ENCODE measurements at regions not wholly inside any gene's neighbourhood (a gene's known extent, or its start where the extent isn't known, plus 50 kb on each side); places are given as distances from the start of the nearest gene placed in this dataset.

DNA sequence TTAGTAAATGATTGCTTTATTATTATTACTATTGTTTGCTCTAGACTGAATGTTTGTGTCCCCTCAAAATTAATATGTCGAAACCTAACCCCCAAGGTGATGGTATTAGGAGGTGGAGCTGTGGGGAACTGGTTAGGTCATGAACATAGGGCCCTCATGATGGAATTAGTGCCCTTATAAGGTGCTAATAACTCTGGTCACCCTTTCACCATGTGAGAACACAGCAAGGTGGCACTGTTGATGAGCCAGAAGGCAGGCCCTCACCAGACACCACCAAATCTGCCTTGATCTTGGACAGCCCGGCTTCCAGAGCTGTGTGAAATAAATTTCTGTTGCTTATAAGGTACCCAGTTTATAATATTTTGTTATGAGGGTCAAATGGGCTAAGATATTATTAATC is 95.8 kb downstream of the BDNF start:
- Histone ChIP-seq H3K27me3 (ENCODE audit: control insufficient read depth, insufficient read depth, low read length) (no peaks in the 10 kb centered on the region), H3K27ac (ENCODE audit: low read depth, low read length) (no peak overlapping the region), H3K4me3 (ENCODE audit: low read depth, low read length) (no peak overlapping the region), H3K9me3 (ENCODE audit: control insufficient read depth, insufficient read depth, low read length) (no peaks in the 10 kb centered on the region)
- POLR2A ChIA-PET: no interaction called here
- DNase-seq (ENCODE audit: low read depth, low spot score): no peak
- TF ChIP-seq, protein P1, sequence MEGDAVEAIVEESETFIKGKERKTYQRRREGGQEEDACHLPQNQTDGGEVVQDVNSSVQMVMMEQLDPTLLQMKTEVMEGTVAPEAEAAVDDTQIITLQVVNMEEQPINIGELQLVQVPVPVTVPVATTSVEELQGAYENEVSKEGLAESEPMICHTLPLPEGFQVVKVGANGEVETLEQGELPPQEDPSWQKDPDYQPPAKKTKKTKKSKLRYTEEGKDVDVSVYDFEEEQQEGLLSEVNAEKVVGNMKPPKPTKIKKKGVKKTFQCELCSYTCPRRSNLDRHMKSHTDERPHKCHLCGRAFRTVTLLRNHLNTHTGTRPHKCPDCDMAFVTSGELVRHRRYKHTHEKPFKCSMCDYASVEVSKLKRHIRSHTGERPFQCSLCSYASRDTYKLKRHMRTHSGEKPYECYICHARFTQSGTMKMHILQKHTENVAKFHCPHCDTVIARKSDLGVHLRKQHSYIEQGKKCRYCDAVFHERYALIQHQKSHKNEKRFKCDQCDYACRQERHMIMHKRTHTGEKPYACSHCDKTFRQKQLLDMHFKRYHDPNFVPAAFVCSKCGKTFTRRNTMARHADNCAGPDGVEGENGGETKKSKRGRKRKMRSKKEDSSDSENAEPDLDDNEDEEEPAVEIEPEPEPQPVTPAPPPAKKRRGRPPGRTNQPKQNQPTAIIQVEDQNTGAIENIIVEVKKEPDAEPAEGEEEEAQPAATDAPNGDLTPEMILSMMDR (IDR thresholded peaks at IDR 0.05; ENCODE audit: low read depth, low read length): no peak
- CTCF ChIA-PET: no interaction called here

DNA sequence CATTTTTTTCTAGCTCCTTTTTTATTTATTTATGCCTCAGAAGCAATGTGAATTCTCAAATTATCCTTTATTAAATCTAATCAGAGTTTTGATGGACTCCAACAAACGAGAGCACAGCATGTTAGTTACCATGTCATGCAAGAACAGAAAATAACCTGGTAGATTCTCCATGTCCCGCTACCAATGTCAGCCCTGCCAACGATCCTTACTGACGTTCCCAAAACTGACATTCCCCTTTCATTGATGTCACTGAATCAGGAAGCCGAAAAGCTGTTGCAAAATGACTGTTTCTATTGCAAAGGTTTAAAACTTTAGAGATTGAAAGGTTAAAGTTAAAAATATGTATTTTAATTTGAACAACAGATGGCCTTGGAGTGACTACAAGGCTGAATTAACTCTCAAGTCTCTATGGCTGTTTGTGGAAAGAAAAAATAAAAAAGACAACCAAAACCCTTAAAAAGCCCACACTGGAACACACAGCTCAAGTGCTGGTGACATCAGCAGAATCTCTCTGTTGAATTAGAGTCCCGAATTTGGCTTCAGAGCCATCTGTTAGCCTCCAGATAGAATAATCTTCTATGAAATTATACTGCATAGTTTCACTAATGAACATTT is 96.8 kb downstream of the BDNF start:
- TF ChIP-seq, protein P1 (IDR thresholded peaks at IDR 0.05; ENCODE audit: low read depth, low read length): no peak

DNA sequence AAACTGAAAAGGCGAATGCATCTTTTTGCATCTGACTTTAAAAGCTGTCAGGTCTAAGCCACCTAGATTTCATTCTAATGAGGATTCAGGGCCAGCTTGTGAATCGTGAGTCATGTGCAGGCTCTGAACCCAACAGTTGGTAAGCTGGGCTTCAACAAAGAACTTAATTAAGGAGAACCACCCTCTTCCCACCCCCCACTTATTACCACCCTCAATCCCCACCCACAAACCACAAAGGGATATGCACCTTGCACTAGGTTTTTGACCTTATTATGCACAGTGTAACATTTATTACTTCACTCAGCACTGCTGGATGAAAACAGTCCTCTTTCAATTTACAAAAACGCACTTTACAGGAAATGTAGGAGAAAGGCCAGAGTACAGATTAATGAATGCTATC is 94.1 kb upstream of the LIN7C start:
- H3K4me3 ChIP-seq (ENCODE audit: low read depth, low read length): no peak overlapping the region
- TF ChIP-seq, protein P1 (IDR thresholded peaks at IDR 0.05; ENCODE audit: low read depth, low read length): no peak
- H3K27ac ChIP-seq (ENCODE audit: low read depth, low read length): no peak overlapping the region
- no peak for DNase-seq (ENCODE audit: low read depth, low spot score)
- POLR2A ChIA-PET: no interaction called here
- no peaks in the 10 kb centered on the region for H3K27me3 ChIP-seq (ENCODE audit: control insufficient read depth, insufficient read depth, low read length)
- CTCF ChIA-PET: no interaction called here
- no peaks in the 10 kb centered on the region for H3K9me3 ChIP-seq (ENCODE audit: control insufficient read depth, insufficient read depth, low read length)

More for the DNA sequence above, 96.8 kb downstream of the BDNF start:
- POLR2A ChIA-PET: no interaction called here
- CTCF ChIA-PET: no interaction called here
- Histone ChIP-seq H3K9me3 (ENCODE audit: control insufficient read depth, insufficient read depth, low read length) (no peaks in the 10 kb centered on the region), H3K4me3 (ENCODE audit: low read depth, low read length) (no peak overlapping the region), H3K27ac (ENCODE audit: low read depth, low read length) (no peak overlapping the region), H3K27me3 (ENCODE audit: control insufficient read depth, insufficient read depth, low read length) (no peaks in the 10 kb centered on the region)
- no peak for DNase-seq (ENCODE audit: low read depth, low spot score)

DNA sequence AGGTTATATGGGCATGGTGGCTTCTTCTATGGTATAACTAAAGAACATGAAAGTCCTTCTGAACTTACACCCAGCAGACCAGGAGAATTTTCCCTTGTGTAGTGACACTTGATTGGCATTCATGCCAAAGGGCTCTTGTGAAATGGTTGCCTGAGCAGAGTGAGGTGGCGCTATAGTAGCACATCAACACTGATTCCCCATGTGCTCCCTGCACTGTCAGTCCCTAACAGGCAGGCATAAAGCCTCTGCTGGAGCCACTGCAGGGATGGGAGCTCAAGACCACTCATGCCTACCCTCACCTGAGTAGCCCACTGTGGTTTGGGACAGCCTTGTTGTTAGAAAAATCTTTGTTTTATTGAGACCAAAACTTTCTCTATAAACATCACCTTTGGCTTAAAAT is 92.6 kb upstream of the LIN7C start:
- CTCF ChIA-PET: no interaction called here
- TF ChIP-seq, protein P1 (IDR thresholded peaks at IDR 0.05; ENCODE audit: low read depth, low read length): no peak
- H3K27ac ChIP-seq (ENCODE audit: low read depth, low read length): no peak overlapping the region
- DNase-seq (ENCODE audit: low read depth, low spot score): no peak
- no peaks in the 10 kb centered on the region for H3K9me3 ChIP-seq (ENCODE audit: control insufficient read depth, insufficient read depth, low read length)
- POLR2A ChIA-PET: no interaction called here
- H3K4me3 ChIP-seq (ENCODE audit: low read depth, low read length): no peak overlapping the region
- no peaks in the 10 kb centered on the region for H3K27me3 ChIP-seq (ENCODE audit: control insufficient read depth, insufficient read depth, low read length)

DNA sequence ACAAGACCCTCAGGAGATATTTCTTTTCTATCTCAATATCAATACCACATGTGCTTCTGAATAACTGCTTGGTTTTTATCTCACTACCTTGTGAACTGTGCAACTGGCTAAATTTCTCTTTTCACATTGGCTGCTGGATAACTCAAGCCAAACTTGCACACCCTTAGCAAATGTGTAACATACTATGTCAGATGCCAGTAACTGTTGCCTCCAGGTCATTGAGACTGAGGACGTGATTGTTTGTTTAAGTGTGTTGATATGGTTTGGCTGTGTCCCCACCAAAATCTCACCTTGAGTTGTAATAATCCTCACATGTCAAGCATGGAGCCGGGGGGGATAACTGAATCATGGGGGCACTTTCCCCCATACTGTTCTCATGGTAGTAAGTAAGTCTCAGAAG is 90.2 kb upstream of the LIN7C start:
- no peak overlapping the region for H3K4me3 ChIP-seq (ENCODE audit: low read depth, low read length)

More for the DNA sequence above, 90.2 kb upstream of the LIN7C start:
- no peak for DNase-seq (ENCODE audit: low read depth, low spot score)
- CTCF ChIA-PET: no interaction called here
- Histone ChIP-seq H3K9me3 (ENCODE audit: control insufficient read depth, insufficient read depth, low read length) (no peaks in the 10 kb centered on the region), H3K27ac (ENCODE audit: low read depth, low read length) (no peak overlapping the region), H3K27me3 (ENCODE audit: control insufficient read depth, insufficient read depth, low read length) (no peaks in the 10 kb centered on the region)
- POLR2A ChIA-PET: no interaction called here
- TF ChIP-seq, protein P1 (IDR thresholded peaks at IDR 0.05; ENCODE audit: low read depth, low read length): no peak

All from AG04450 (cell line).